HG03103 (cell line): ENCODE measurements at regions not wholly inside any gene's neighbourhood (a gene's known extent, or its start where the extent isn't known, plus 50 kb on each side); places are given as distances from the start of the nearest gene placed in this dataset.

ENCODE experiments used
- ATAC-seq: cut with Tn5 transposase; IDR thresholded peaks from one replicate; pipeline ENCODE4 v1.9.1; 2021; ENCODE audit warnings: low read depth; ENCODE audit not compliant: unreplicated experiment

DNA sequence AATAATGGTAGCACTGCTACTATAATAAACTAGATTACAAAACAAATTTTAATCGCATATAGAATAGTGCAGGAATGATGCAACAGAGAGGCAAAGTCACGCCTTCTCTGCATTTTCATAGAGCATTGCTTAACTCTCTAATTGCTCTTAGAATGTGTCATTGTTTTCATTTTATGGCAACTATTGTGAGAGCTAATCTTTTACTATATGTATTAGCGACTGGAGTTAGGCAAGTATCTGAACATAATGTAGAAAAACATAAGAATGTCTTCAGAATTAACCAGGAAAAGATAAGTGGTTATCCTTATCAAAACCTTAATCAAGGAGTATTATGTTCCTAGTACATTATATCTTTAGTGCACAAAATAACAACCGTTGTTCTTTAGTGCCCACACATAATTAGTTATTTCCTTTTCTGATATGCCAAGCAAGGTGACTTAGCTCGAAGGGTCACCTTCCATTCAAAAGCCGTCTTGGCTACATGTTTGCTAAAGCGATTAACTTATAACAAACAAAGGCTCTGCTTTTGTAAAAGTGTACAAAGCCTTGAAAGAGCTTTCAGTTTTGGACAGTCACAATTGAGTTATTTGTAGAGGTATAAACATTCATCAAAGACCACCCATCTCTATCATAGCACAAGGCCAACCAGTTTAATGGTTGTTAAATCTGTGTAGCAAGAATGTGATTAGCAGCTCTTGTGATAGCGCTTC is 1328.9 kb downstream of the ROBO2 start:
- ATAC-seq: no peak

DNA sequence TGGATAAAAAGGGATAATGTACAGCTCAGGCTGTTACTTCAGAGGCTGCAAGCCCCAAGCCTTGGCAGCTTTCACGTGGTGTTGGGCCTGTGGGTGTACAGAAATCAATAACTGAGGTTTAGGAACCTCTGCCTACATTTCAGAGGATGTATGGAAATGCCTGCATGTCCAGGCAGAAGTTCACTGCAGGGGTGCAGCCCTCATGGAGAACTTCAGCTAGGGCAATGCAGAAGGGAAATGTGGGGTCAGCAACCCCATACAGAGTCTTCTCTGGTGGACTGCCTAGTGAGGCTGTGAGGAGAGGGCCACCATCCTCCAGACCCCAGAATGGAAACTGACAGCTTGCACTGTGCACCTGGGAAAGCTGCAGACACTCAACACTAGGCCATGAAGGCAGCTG is 1350.3 kb downstream of the ROBO2 start:
- no peak for ATAC-seq

DNA sequence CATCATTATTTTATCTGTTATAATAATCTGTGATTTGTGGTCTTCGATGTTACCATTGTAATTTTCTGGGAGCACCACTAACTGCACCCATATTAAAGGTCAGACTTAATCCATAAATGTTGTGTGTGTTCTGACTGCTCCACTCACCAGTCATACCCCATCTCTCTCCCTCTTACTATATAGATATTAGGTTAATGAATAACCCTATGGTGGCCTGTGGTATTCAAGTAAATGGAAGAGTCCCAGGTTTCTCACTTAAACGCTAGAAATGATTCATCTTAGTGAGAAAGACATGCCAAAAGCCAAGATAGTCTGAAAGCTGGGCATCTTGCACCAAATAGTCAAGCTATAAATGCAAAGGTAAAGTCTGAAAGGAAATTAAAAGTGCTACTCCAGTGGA is 1358.5 kb downstream of the ROBO2 start:
- no peak for ATAC-seq

GRCh38 chr3:78402720-78403119 is 1362.8 kb downstream of the ROBO2 start:
- no peak for ATAC-seq

GRCh38 chr3:78405745-78406144 is 1362.1 kb downstream of the ROBO1 start:
- ATAC-seq: no peak

- ATAC-seq: no peak
Measured at GRCh38 chr3:78406396-78406795, 1361.4 kb downstream of the ROBO1 start.

- ATAC-seq: no peak
Measured at GRCh38 chr3:78410077-78410476, 1357.7 kb downstream of the ROBO1 start.

GRCh38 chr3:78414261-78414660 is 1353.5 kb downstream of the ROBO1 start:
- ATAC-seq: no peak

- no peak for ATAC-seq
Measured at GRCh38 chr3:78420611-78421010, 1347.2 kb downstream of the ROBO1 start.

- no peak for ATAC-seq
Measured at GRCh38 chr3:78421247-78421966, 1346.4 kb downstream of the ROBO1 start.

GRCh38 chr3:78424656-78425055 is 1343.1 kb downstream of the ROBO1 start:
- no peak for ATAC-seq

- no peak for ATAC-seq
Measured at GRCh38 chr3:78426454-78426853, 1341.3 kb downstream of the ROBO1 start.

DNA sequence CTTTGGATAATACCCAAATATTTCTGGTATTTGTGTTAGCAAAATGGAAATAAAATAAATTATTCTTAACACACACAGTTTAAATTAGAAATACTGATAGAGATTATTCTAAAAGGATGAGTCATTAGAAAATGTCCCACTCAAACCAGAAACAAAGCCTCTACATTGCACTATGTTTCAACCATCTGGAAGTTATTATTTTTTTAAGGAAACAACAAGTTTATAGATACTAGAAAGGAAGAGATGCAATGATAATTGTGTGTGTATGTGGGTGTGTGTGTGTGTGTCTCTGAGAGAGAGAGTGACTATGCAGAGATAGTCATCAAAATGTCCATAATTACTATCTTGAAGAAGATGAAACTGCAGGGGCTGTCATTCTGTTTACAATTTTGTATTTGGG is 1340.5 kb downstream of the ROBO1 start:
- no peak for ATAC-seq

GRCh38 chr3:78430741-78431140 is 1337.1 kb downstream of the ROBO1 start:
- no peak for ATAC-seq

DNA sequence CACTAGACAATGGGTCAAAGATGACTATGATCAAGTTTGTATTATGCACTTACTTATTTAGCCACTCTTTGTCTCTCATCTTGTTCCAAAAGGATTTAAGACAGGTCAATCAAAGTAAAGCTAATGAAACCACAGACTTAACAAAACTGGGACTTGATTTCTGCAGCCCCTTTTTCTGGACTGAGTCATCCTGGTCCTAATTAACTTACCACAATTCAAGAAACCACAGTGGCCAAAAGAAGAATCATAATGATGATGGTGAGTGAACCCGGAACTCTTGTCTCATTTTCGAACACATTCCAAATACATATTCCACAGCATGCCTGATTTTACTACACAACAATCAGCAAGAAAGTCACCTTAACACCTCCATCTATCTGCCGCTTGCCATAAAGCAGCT is 1333.0 kb downstream of the ROBO1 start:
- ATAC-seq: no peak

- ATAC-seq: no peak
Measured at GRCh38 chr3:78455166-78455565, 1312.6 kb downstream of the ROBO1 start.

GRCh38 chr3:78455712-78456433 is 1311.9 kb downstream of the ROBO1 start:
- no peak for ATAC-seq

- no peak for ATAC-seq
Measured at GRCh38 chr3:78459796-78460195, 1308.0 kb downstream of the ROBO1 start.

DNA sequence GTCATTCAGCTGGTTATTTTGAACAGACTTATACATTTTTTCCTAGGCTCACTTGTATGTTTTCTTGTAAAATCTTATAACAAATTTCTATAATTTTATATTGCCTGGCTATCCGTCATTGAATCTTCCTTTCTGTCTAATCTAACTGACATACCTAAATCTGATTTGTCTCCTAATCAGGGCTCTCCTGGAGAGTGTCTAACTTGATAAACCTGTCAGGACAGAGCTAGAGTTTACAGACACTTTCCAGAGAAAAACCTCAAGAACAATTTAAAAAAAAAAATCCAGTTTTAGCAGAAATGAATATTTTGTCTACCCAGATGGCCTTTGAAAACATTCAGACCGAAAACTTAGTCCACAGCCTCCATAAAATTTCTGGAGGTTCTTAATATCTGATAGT is 1305.8 kb downstream of the ROBO1 start:
- ATAC-seq: no peak

DNA sequence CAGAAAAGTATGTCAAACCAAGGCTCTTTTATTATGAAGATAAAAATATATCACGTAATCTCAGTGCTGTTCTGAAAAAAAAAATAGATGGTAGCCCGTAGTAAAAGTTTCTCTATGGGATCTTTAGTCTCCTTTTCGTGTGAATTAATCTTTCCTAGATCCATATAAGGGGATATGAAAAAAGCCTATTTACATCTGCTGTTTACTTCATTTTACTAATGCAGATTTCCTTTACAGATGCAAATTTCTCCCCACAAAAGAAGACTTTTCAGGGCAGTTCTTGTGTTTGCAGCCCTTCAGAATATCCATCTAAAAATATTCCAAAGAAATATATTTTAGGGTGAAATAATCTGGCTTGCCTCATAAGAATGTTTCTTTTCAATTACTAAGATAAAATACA is 1291.7 kb downstream of the ROBO1 start:
- no peak for ATAC-seq

DNA sequence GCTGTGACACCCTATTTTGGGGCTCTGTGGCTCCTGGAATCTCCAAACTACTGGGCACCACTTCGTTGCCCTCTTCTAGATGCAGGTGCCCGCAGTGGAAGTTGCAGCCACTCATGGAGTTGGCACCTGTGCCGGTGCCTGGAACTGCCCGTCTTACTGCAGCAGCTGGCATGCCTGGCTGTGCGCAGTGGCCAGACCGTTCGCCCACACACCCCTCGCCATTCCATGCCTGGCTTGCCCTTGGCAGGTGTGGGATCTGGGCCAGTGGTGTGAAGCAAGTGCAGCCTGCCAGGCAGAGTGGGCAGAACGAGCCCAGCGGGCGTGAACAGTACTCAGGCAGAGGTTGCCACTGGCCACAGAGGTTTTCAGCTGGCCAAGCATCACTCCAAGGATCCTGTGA is 1286.7 kb downstream of the ROBO1 start:
- ATAC-seq: no peak

GRCh38 chr3:78483090-78483489 is 1284.7 kb downstream of the ROBO1 start:
- ATAC-seq: no peak
